PC-3 (cell line): ENCODE measurements at regions not wholly inside any gene's neighbourhood (a gene's known extent, or its start where the extent isn't known, plus 50 kb on each side); places are given as distances from the start of the nearest gene placed in this dataset.

Experiments
- ATAC-seq: fragments of 200-7000 bp; cut with Tn5 transposase; 2 replicates; pipeline ENCODE4 v1.9.1; 2020; ENCODE audit warnings: mild to moderate bottlenecking, moderate library complexity
- BruUV-seq: library from RNA; stranded (reverse); fragments of 400-500 nt; replicated peaks from 2 replicates; lab custom pipeline; 2021; lab: Mats Ljungman, UMichigan
- CTCF ChIA-PET: fragments of 300-600 bp; sonication (Branson Sonifier 250); formaldehyde crosslinking; loops from one replicate; lab custom pipeline; 2022; ENCODE audit warnings: antibody characterized with exemption; lab: Charles Lee
- POLR2A ChIA-PET: fragments of 300-600 bp; sonication (Branson Sonifier 250); formaldehyde crosslinking; loops from one replicate; lab custom pipeline; 2022; ENCODE audit warnings: antibody characterized with exemption; ENCODE audit not compliant: unreplicated experiment; lab: Charles Lee
- DNase-seq: peaks from one replicate; pipeline ENCODE4 v3.0.0-alpha.2; 2015
- H2AFZ ChIP-seq: fragments of 300-600 bp; sonication (generic); 2 replicates; pipeline ENCODE4 v1.6.0; 2016; ENCODE audit warnings: antibody characterized with exemption, low read length
- H3F3A ChIP-seq: fragments of 300-600 bp; sonication (generic); one replicate; pipeline ENCODE4 v1.6.0; 2017; ENCODE audit warnings: antibody characterized with exemption, low read length, control low read depth, mild to moderate bottlenecking; ENCODE audit not compliant: unreplicated experiment
- H3K27ac ChIP-seq: fragments of 300-600 bp; sonication (generic); 2 replicates; pipeline ENCODE4 v1.5.1; 2016; ENCODE audit warnings: mild to moderate bottlenecking, low read length
- H3K27me3 ChIP-seq: fragments of 300-600 bp; sonication (generic); 2 replicates; pipeline ENCODE4 v1.6.1; 2016; ENCODE audit warnings: low read length, mixed read lengths
- H3K36me3 ChIP-seq: fragments of 300-600 bp; sonication (generic); 2 replicates; pipeline ENCODE4 v1.6.1; 2016; ENCODE audit warnings: low read depth, mixed run types, low read length, mixed read lengths
- H3K4me1 ChIP-seq: fragments of 300-600 bp; sonication (generic); 2 replicates; pipeline ENCODE4 v1.5.1; 2016; ENCODE audit warnings: low read length; ENCODE audit not compliant: insufficient read depth
- H3K4me2 ChIP-seq: fragments of 300-600 bp; sonication (generic); 2 replicates; pipeline ENCODE4 v1.6.0; 2016; ENCODE audit warnings: low read length
- H3K4me3 ChIP-seq: fragments of 300-600 bp; sonication (generic); 2 replicates; pipeline ENCODE4 v1.5.1; 2016; ENCODE audit warnings: mild to moderate bottlenecking, low read length, mixed read lengths
- H3K79me2 ChIP-seq: fragments of 300-600 bp; sonication (generic); 2 replicates; pipeline ENCODE4 v1.6.1; 2017; ENCODE audit warnings: low read length, mixed read lengths
- H3K9ac ChIP-seq: fragments of 300-600 bp; sonication (generic); 2 replicates; pipeline ENCODE4 v1.6.0; 2016; ENCODE audit warnings: mild to moderate bottlenecking, low read length
- H3K9me2 ChIP-seq: fragments of 300-600 bp; sonication (generic); replicated peaks from 2 replicates; pipeline ENCODE4 v1.6.1; 2016; ENCODE audit warnings: mixed run types, low read length, mixed read lengths
- H3K9me3 ChIP-seq: fragments of 300-600 bp; sonication (generic); 2 replicates; pipeline ENCODE4 v1.6.1; 2016; ENCODE audit warnings: low read length, mixed read lengths
- H4K20me1 ChIP-seq: fragments of 300-600 bp; sonication (generic); 2 replicates; pipeline ENCODE4 v1.6.1; 2016; ENCODE audit warnings: low read length, mixed read lengths
- CTCF ChIP-seq: fragments of 300-600 bp; sonication (generic); conservative IDR thresholded peaks from 2 replicates; pipeline ENCODE4 v1.5.1; 2017; ENCODE audit warnings: antibody characterized with exemption, low read depth, mild to moderate bottlenecking, low read length
- EZH2 ChIP-seq: fragments of 300-600 bp; sonication (generic); IDR thresholded peaks from one replicate; pipeline ENCODE4 v1.6.1; 2017; ENCODE audit warnings: antibody characterized with exemption, mild to moderate bottlenecking, low read length; ENCODE audit not compliant: unreplicated experiment
- EZH2phosphoT487 ChIP-seq: fragments of 300-600 bp; sonication (generic); IDR thresholded peaks from 2 replicates; pipeline ENCODE4 v1.6.1; 2018; ENCODE audit warnings: mild to moderate bottlenecking, antibody characterized with exemption, low read length, borderline replicate concordance
- intact Hi-C: fragments of 100-400 bp; cut with micrococcal nuclease; formaldehyde crosslinking; loops from 2 replicates; pipeline ENCODE4 v1.9.0; 2023

- H3K27ac ChIP-seq, result no peak overlapping the region
- DNase-seq (no peak), ATAC-seq (no peak)
- no peaks in the 10 kb centered on the region for H3K9me2 ChIP-seq
- POLR2A ChIA-PET, result interaction anchor here (0.6 kb wide), 1 partner anchor 1712 kb away, joined by 5 read pairs; no protein-coding TSS in a partner anchor
- TF ChIP-seq CTCF (no peak), EZH2phosphoT487 (no peak), EZH2 (no peak)
- H3K9me3 ChIP-seq, result no peaks in the 10 kb centered on the region
- no peaks in the 10 kb centered on the region for H4K20me1 ChIP-seq
- H3K4me1 ChIP-seq, result no peaks in the 10 kb centered on the region
- H3K79me2 ChIP-seq, result no peaks in the 10 kb centered on the region
- no peaks in the 10 kb centered on the region for H3K36me3 ChIP-seq
- no TSS peak for BruUV-seq
- intact Hi-C loops, result no loop called here
- no peak overlapping the region for H3K9ac ChIP-seq
- H3K27me3 ChIP-seq, result no peaks in the 10 kb centered on the region
- H2AFZ ChIP-seq, result no peak overlapping the region
- no peak overlapping the region for H3K4me3 ChIP-seq
- H3K4me2 ChIP-seq, result no peak overlapping the region
- CTCF ChIA-PET, result no interaction called here
- H3F3A ChIP-seq, result no peaks in the 10 kb centered on the region
Measured at GRCh38 chr3:77869423-77869822, 829.5 kb downstream of the ROBO2 start.

GRCh38 chr3:77871436-77871835 is 831.5 kb downstream of the ROBO2 start:
- no peaks in the 10 kb centered on the region for H3K9me2 ChIP-seq
- no peaks in the 10 kb centered on the region for H3F3A ChIP-seq
- no peaks in the 10 kb centered on the region for H4K20me1 ChIP-seq
- H3K79me2 ChIP-seq, result no peaks in the 10 kb centered on the region
- H3K9ac ChIP-seq, result no peak overlapping the region
- H3K36me3 ChIP-seq, result no peaks in the 10 kb centered on the region
- no peak overlapping the region for H3K27ac ChIP-seq
- CTCF ChIA-PET, result no interaction called here
- intact Hi-C loops, result no loop called here
- DNase-seq (no peak), ATAC-seq (no peak)
- H3K9me3 ChIP-seq, result no peaks in the 10 kb centered on the region
- H3K4me3 ChIP-seq, result no peak overlapping the region
- H3K27me3 ChIP-seq, result no peaks in the 10 kb centered on the region
- no peak for TF ChIP-seq EZH2phosphoT487
- no peak for TF ChIP-seq CTCF
- no peak for TF ChIP-seq EZH2
- no peak overlapping the region for H3K4me2 ChIP-seq
- no TSS peak for BruUV-seq
- POLR2A ChIA-PET, result no interaction called here
- no peak overlapping the region for H2AFZ ChIP-seq
- H3K4me1 ChIP-seq, result no peaks in the 10 kb centered on the region

GRCh38 chr3:77873598-77873997 is 833.7 kb downstream of the ROBO2 start:
- H3K27me3 ChIP-seq, result no peaks in the 10 kb centered on the region
- H3K79me2 ChIP-seq, result no peaks in the 10 kb centered on the region
- H3K27ac ChIP-seq, result no peak overlapping the region
- no peak for ATAC-seq
- H3K9me3 ChIP-seq, result no peaks in the 10 kb centered on the region
- ChIA-PET CTCF (no interaction called here), POLR2A (no interaction called here)
- no peak overlapping the region for H3K9ac ChIP-seq
- H3K4me3 ChIP-seq, result no peak overlapping the region
- TF ChIP-seq CTCF (no peak), EZH2phosphoT487 (no peak), EZH2 (no peak)
- H3K4me1 ChIP-seq, result no peaks in the 10 kb centered on the region
- no TSS peak for BruUV-seq
- no peaks in the 10 kb centered on the region for H4K20me1 ChIP-seq
- H3K36me3 ChIP-seq, result no peaks in the 10 kb centered on the region
- intact Hi-C loops, result no loop called here
- DNase-seq, result no peak
- no peaks in the 10 kb centered on the region for H3K9me2 ChIP-seq
- no peak overlapping the region for H2AFZ ChIP-seq
- no peaks in the 10 kb centered on the region for H3F3A ChIP-seq
- no peak overlapping the region for H3K4me2 ChIP-seq
